Colon (tissue), 2 donors: ENCODE measurements at regions not wholly inside any gene's neighbourhood (a gene's known extent, or its start where the extent isn't known, plus 50 kb on each side); places are given as distances from the start of the nearest gene placed in this dataset.

Experiments used
- FAIRE-seq: peaks from 2 replicates; lab custom pipeline; 2012; peaks lifted over from hg19 to GRCh38; lab: Jason Lieb, UNC
- donor health status: control.
- donor health status: control.

GRCh38 chr20:21653628-21654027 is 51.8 kb upstream of the PAX1 start:
- no peak for FAIRE-seq

GRCh38 chr20:21643417-21643816 is 62.0 kb upstream of the PAX1 start:
- FAIRE-seq = no peak

- no peak for FAIRE-seq
Observed at GRCh38 chr20:21640556-21640955, 64.9 kb upstream of the PAX1 start.

- no peak for FAIRE-seq
Observed at GRCh38 chr20:21633829-21634228, 71.6 kb upstream of the PAX1 start.

GRCh38 chr20:21632735-21633053 is 72.8 kb upstream of the PAX1 start:
- FAIRE-seq = no peak

GRCh38 chr20:21632031-21632734 is 73.3 kb upstream of the PAX1 start:
- FAIRE-seq = no peak

GRCh38 chr20:21628800-21629199 is 76.7 kb upstream of the PAX1 start:
- FAIRE-seq = no peak

- FAIRE-seq = no peak
Observed at GRCh38 chr20:21623781-21624094, 81.7 kb upstream of the PAX1 start.

GRCh38 chr20:21623074-21623780 is 82.2 kb upstream of the PAX1 start:
- no peak for FAIRE-seq

- FAIRE-seq = no peak
Observed at GRCh38 chr20:21622097-21622857, 83.2 kb upstream of the PAX1 start.

- FAIRE-seq = no peak
Observed at GRCh38 chr20:21618759-21619416, 86.6 kb upstream of the PAX1 start.

GRCh38 chr20:21615617-21616080 is 89.8 kb upstream of the PAX1 start:
- FAIRE-seq = no peak

- no peak for FAIRE-seq
Observed at GRCh38 chr20:21614980-21615379, 90.5 kb upstream of the PAX1 start.

- FAIRE-seq = no peak
Observed at GRCh38 chr20:21613512-21613911, 92.0 kb upstream of the PAX1 start.

GRCh38 chr20:21609981-21610380 is 95.5 kb upstream of the PAX1 start:
- no peak for FAIRE-seq

- FAIRE-seq = no peak
Observed at GRCh38 chr20:21609221-21609620, 95.4 kb upstream of the NKX2-2 start.

- no peak for FAIRE-seq
Observed at GRCh38 chr20:21608777-21609176, 94.9 kb upstream of the NKX2-2 start.

GRCh38 chr20:21607971-21608725 is 94.3 kb upstream of the NKX2-2 start:
- no peak for FAIRE-seq

- no peak for FAIRE-seq
Observed at GRCh38 chr20:21601799-21602198, 87.9 kb upstream of the NKX2-2 start.

GRCh38 chr20:21586682-21587081 is 72.8 kb upstream of the NKX2-2 start:
- no peak for FAIRE-seq

GRCh38 chr20:21583486-21584168 is 69.8 kb upstream of the NKX2-2 start:
- no peak for FAIRE-seq
